Activated CD4-positive, alpha-beta T cell treated with anti-CD3 and anti-CD28 coated beads for 24 hours (primary cell): ENCODE measurements at regions not wholly inside any gene's neighbourhood (a gene's known extent, or its start where the extent isn't known, plus 50 kb on each side); places are given as distances from the start of the nearest gene placed in this dataset.
"Not testable (repeated sequence)": the region's sequence is repeated elsewhere in the genome, so short reads cannot be mapped to it uniquely, and the experiment has no call there.

Source experiments
- DNase-seq, 2 donors: peaks; one replicate each; pipeline ENCODE4 v3.0.0-alpha.2; 2020; ENCODE audit warnings: low read depth in 2 of 2

GRCh38 chr1:66424530-66424929 lies 109.4 kb upstream of the SGIP1 start:
- not testable (repeated sequence) for DNase-seq

DNA sequence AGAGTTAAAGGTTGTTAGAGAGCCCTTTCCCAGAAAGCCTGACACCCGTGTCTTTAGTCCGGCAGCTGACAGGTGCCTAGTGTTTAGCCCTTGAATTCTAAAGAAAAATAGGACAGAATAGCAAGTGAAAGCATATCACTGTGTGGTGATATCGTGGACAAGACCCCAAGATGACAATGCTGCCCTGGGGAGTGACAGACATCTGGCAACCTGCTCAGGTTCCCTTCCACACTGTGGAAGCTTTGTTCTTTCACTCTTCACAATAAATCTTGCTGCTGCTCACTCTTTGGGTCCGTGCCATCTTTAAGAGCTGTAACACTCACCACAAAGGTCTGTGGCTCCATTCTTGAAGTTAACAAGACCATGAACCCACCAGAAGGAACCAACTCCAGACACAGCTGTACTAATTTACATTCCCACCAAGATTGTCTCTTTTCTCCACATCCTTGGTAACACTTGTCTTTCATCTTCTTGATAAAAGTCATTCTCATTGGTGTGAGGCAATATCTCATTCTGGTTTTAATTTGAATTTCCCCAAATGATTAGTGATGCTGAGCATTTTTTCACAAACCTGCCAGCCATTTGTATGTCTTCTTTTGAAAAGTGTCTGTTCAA lies 107.6 kb upstream of the SGIP1 start:
- no peak for DNase-seq

DNA sequence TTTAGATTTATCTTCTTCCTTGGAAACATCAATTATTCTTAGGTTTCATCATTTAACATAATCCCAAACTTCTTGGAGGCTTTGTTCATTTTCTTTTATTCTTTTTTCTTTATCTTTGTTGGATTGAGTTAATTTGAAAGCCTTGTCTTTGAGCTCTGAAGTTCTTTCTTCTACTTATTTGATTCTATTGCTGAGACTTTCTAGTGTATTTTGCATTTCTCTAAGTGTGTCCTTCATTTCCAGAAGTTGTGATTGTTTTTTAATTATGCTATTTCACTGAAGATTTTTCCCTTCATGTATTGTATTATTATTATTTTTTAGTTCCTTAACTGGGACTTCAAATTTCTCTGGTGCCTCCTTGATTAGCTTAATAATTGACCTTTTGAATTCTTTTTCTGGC lies 103.1 kb upstream of the SGIP1 start:
- not testable (repeated sequence) for DNase-seq

DNA sequence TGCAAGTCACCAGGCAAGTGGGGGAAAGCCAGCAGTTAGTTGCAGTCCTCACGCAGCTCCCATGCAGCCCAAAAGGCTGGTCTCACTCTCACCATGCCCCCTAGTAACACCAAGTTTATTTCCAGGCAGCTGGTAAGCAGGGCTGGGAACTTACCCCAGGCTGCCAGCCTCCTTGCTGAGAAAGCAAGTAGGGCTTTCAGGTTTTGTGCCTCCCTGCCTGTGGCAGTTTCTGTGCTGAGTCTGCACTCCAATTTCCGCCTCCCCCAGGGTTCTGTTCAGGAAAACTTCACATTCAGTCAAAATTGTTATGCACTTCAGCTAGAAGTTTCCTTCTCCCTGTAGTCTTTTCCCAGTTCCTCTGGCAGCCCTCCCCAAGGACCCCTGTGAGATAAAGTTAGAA lies 102.0 kb upstream of the SGIP1 start:
- DNase-seq, result no peak

DNA sequence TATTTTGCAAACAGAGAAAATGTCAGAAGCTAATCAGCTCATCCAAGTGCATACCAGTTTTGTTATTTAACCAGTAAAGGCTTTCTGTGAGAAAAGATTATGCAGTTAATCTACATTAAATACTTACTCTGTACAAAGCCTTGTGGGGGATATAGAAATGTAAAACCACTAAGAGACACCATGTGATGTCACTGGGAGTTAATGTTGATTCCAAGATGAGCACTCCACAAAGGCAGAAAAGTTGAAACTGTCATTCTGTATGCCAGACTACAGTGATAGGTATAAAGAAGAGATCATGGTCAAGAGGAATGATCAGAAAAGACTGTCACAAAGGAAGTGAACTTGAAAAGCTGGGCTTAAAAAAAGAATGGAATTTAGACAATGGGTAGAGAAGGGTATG lies 100.3 kb upstream of the SGIP1 start:
- no peak for DNase-seq

DNA sequence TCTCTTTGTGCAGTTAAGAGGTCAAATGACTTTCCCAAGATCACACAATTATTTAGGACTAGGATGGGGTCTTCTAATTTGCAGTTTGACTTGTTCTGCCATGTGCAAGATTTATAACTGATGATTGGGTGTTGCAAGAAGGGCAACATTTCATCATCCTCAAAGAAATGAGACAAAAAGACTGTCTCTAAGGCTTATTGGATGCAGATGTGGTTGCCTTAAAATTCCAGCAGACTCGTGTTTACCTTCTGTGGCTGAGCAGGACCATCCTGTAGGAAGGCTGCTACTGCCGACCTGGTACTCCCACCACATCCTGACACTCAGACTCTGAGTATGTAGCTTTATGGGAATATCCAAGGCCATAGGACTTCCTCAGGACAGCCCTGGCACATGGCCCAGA lies 99.9 kb upstream of the SGIP1 start:
- DNase-seq, result no peak

- DNase-seq, result no peak
Measured at GRCh38 chr1:66435541-66435940, 98.4 kb upstream of the SGIP1 start.

DNA sequence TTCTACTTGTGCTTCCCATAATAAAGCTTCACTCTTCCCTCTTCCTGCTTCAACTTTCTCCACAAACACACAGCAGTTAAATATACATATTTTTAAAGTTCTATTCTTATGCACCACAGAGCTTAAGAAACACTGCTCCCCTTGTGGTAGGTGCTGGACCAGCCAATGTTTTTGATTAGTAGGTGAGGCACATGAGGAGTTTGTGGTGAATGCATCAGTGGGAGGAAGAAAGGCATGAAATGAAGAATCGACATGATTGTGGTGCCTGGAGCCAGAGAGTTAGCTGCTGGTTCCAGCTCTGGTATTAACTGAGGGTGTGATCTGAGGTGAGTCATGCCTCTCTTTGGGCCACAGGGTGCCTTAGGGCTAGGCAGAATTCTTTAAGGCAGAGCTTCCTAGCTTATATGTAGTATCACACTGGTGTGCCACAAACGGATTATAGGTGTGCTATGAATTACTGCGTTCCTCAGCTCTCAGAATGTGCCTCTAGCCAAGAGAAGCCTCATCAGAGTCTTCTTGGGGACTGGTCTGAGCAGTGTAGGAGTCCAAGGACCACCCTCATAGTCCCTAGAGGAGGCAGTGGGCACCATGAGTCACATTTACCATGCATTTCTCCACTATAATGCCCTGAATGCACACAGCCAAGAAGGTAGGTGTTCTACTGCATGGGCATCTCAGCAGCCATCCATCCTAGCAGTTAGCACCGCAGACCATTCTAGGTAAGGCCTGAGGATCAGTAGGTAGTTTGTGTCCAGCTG lies 97.4 kb upstream of the SGIP1 start:
- peak; percentile 29 to 42 for DNase-seq

DNA sequence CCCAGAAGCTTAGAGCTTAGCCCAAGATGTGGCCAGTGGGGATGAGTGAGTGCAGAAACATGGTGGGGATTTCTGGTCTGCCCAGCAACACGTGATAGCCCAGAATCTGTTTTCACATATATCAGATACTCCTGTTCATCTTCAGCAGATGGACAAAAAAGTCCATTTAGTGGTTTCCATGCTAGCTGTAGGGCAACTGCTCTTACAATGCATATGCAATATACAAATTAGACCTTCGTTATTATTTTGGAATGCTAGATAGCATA lies 96.9 kb upstream of the SGIP1 start:
- DNase-seq, result no peak

GRCh38 chr1:66438062-66438461 lies 95.9 kb upstream of the SGIP1 start:
- no peak for DNase-seq

DNA sequence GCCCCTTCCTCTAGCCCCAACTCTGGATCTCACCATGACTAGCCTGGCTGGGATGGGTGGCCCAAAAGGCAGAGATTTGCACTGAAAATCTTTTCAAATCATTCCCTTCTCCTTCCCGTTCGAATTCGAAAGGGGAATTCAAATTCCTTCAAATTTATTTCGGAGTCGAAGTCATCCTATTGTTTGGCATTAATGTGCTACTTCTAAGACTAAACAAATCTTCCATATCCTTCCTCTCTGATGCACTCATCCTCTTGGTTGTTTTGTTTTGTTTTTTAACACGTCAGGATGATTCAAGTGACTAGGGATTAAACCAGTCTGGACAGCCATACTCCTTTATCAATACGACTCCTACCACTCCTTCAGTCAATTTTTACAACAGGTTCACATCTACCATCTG lies 95.5 kb upstream of the SGIP1 start:
- DNase-seq, result no peak

DNA sequence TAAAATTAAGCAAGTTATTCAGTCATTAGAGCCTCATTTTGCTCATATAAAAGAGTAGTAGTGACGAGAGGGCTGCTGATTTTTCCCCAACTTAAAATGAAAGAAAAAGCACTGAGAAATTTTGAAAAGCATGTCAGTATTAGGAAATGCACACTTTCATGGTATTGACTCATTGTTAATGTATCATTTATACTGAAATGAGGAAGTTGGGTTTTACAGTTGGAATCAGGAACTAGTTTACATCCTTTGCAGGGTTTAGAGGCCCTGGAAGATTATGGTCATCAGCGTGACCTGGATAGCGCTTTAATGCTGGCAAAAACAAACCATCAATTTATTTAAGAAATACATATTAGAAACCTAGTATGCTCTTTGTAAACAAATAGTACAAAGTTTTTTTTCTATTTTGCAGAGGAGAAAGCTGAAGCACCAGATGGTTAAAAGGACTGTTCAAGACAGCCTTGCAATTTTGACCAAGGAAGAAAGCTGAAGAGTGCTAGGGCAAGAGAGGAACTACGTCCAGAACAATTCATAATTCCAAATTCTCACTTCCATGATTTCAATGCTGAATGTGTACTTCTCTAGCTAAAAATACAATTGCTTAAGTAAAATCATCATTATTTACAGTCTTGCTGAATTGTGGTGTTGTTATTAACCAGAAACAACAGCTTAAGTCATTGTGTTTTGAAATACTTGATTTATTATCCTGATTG lies 94.8 kb upstream of the SGIP1 start:
- DNase-seq, result no peak

- no peak for DNase-seq
Measured at GRCh38 chr1:66443793-66444192, 90.2 kb upstream of the SGIP1 start.

- no peak for DNase-seq
Measured at GRCh38 chr1:66444438-66445265, 89.3 kb upstream of the SGIP1 start.

GRCh38 chr1:66445492-66446181 lies 88.3 kb upstream of the SGIP1 start:
- DNase-seq, result peak; percentile 30 to 31

DNA sequence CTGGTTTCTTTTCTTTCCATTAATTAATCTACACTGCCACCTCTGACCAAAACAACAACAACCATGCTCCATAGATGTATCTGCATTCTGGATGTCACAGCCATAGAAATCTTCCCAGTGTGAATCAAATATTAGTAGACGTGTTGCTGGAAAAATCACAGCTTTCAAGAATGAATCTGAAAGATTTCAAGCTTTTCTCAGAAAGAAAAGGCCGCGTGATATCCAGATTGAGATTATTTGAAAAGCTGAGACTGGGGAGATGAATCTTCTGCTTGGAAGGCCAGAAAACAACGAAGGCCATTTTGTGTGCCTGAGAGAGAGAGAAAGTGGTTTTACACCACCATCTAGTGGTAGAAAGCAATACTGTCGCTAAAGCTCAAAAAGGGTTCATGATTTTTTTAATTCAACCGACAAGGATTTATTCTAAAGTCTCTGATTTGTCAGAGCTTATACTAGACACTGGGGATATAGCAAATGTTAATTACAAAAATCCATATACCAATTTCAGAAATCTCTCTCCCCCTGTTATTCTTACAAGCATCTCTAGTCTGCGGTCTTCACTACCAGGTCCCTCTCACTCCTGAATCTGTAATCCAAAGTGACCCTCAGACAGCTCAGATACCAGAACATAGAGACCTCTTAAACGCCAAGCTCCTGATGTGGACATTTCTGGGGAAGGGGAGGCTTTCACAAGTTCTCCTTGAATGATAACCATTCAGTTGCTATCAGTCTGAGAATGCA lies 87.5 kb upstream of the SGIP1 start:
- DNase-seq, result peak in 1 of 2 donors; percentile 38

DNA sequence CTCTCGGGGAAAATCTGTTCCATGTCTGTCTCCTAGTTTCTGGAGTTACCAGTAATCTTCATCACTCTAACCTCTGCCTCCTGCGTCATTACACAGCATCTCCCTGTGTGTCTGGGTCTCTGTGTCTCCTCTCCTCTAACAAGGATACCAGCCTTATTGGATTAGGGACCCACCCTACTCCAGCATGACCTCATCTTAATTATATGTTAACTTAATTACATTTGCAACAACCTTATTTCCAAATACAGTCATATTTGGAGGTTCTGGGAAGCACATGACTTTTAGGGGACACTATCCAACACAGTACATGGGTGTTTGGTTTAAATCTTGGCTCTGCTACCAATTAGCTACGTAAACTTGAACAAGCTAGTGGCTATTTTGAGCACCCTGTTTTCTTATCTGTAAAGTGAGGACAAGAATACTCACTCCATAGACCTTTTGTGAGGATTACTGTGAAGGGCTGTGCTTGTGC lies 83.9 kb upstream of the SGIP1 start:
- no peak for DNase-seq

- no peak for DNase-seq
Measured at GRCh38 chr1:66450847-66451246, 83.1 kb upstream of the SGIP1 start.

DNA sequence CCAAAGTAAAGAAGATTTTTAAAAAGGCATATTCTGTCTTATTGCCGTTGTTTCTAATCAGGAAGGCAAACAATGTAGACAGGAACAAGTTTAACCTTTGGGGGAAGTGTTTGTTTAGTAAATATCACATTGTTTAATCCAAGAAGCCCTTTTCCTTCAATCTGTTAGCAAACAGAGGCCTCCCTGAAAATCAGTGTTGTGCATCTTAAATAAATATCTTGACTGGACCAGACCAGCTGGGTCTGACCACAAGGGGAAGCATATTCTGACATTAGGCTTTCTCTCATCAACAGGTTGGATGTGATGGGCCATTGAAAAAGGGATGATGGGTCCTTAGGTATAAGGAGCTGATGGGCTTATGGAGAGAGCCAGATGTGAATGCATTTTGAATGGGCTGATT lies 81.8 kb upstream of the SGIP1 start:
- no peak for DNase-seq

- no peak for DNase-seq
Measured at GRCh38 chr1:66452982-66453381, 81.0 kb upstream of the SGIP1 start.

- no peak for DNase-seq
Measured at GRCh38 chr1:66455446-66455845, 78.5 kb upstream of the SGIP1 start.
